Left lung (tissue), 4 donors: ENCODE measurements at regions not wholly inside any gene's neighbourhood (a gene's known extent, or its start where the extent isn't known, plus 50 kb on each side); places are given as distances from the start of the nearest gene placed in this dataset.

Experiments
- ATAC-seq: fragments of 200-7000 bp; cut with Tn5 transposase; one replicate; pipeline ENCODE4 v1.9.1; 2020; ENCODE audit warnings: moderate library complexity
- DNase-seq, 4 donors: peaks; one replicate each; pipeline ENCODE4 v3.0.0-alpha.2; 2013 to 2020
- H3K27ac ChIP-seq, 2 donors: fragments of 200-600 bp; sonication (generic) in 1 of 2; one replicate each; pipeline versions ENCODE4 v1.5.0 to v1.8.0; 2020 to 2021
- H3K27me3 ChIP-seq, 2 donors: fragments of 200-600 bp; sonication (generic) in 1 of 2; one replicate each; pipeline versions ENCODE4 v1.5.0 to v1.8.0; 2020 to 2021
- H3K36me3 ChIP-seq, 2 donors: fragments of 200-600 bp; sonication (generic) in 1 of 2; one replicate each; pipeline versions ENCODE4 v1.5.0 to v1.8.0; 2020 to 2021
- H3K4me1 ChIP-seq, 2 donors: fragments of 200-600 bp; one replicate each; pipeline ENCODE4 v1.8.0; 2021
- H3K4me3 ChIP-seq, 2 donors: fragments of 200-600 bp; sonication (generic) in 1 of 2; one replicate each; pipeline versions ENCODE4 v1.5.0 to v1.8.0; 2020 to 2021; ENCODE audit warnings: mild to moderate bottlenecking in 1 of 2
- H3K9me3 ChIP-seq, 2 donors: fragments of 200-600 bp; sonication (generic) in 1 of 2; one replicate each; pipeline versions ENCODE4 v1.5.0 to v1.8.0; 2020 to 2021
- intact Hi-C, 2 donors: fragments of 100-400 bp; cut with DNase I; formaldehyde crosslinking; loops; one replicate each; pipeline versions ENCODE4 v1.11.2 to v1.14.2; 2022
- TF ChIP-seq, protein P1 (sequence below), 2 donors: fragments of 200-600 bp; sonication (generic) in 1 of 2; IDR thresholded peaks; one replicate each; pipeline versions ENCODE4 v1.5.0 to v1.8.0; 2021; ENCODE audit warnings: antibody characterized with exemption in 2 of 2
- donor health status: DM: no; HTN: yes; CAD: no.
- donor health status: DM: no; HTN: no; CAD: no.

- no peaks in the 10 kb centered on the region for H3K9me3 ChIP-seq
- TF ChIP-seq, protein P1, sequence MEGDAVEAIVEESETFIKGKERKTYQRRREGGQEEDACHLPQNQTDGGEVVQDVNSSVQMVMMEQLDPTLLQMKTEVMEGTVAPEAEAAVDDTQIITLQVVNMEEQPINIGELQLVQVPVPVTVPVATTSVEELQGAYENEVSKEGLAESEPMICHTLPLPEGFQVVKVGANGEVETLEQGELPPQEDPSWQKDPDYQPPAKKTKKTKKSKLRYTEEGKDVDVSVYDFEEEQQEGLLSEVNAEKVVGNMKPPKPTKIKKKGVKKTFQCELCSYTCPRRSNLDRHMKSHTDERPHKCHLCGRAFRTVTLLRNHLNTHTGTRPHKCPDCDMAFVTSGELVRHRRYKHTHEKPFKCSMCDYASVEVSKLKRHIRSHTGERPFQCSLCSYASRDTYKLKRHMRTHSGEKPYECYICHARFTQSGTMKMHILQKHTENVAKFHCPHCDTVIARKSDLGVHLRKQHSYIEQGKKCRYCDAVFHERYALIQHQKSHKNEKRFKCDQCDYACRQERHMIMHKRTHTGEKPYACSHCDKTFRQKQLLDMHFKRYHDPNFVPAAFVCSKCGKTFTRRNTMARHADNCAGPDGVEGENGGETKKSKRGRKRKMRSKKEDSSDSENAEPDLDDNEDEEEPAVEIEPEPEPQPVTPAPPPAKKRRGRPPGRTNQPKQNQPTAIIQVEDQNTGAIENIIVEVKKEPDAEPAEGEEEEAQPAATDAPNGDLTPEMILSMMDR (IDR thresholded peaks at IDR 0.05) = no peak
- no peak overlapping the region for H3K4me3 ChIP-seq
- intact Hi-C loops = no loop called here
- DNase-seq = no peak
- no peaks in the 10 kb centered on the region for H3K4me1 ChIP-seq
- H3K27me3 ChIP-seq = no peaks in the 10 kb centered on the region
- ATAC-seq = no peak
- no peak overlapping the region for H3K27ac ChIP-seq
- no peaks in the 10 kb centered on the region for H3K36me3 ChIP-seq
Observed at GRCh38 chr14:98252820-98253219, 1019.2 kb downstream of the BCL11B start.

- Histone ChIP-seq H3K27ac (no peak overlapping the region), H3K27me3 (no peaks in the 10 kb centered on the region), H3K4me3 (no peak overlapping the region), H3K4me1 (no peaks in the 10 kb centered on the region), H3K9me3 (no peaks in the 10 kb centered on the region), H3K36me3 (no peaks in the 10 kb centered on the region)
- TF ChIP-seq, protein P1 (IDR thresholded peaks at IDR 0.05) = no peak
- intact Hi-C loops = no loop called here
- ATAC-seq (no peak), DNase-seq (no peak)
Observed at GRCh38 chr14:98259881-98260280, 1012.1 kb downstream of the BCL11B start.

GRCh38 chr14:98262566-98262965 lies 1009.4 kb downstream of the BCL11B start:
- no peak for DNase-seq
- intact Hi-C loops = no loop called here
- Histone ChIP-seq H3K36me3 (no peaks in the 10 kb centered on the region), H3K27ac (no peak overlapping the region), H3K9me3 (no peaks in the 10 kb centered on the region), H3K4me3 (no peak overlapping the region), H3K27me3 (no peaks in the 10 kb centered on the region), H3K4me1 (no peaks in the 10 kb centered on the region)
- ATAC-seq = no peak
- TF ChIP-seq, protein P1 (IDR thresholded peaks at IDR 0.05) = no peak

DNA sequence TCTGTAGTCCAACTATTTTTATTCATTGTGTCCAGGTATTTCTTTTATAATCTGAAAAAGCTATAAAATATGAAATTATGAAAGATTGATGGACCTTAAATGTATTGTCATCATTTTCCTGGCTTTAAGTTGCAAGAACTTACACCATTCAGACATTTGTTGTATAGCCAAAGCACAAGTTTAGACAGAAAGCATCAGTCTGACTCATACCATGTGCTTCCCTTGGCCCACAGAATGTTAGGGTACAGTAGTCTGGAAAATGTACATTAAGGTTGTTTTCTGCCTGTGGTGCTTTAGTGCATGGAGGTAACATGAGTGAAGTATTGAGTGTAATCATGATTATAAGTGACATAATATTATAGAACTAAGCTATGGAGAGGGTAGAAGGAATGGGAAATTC lies 1002.5 kb downstream of the BCL11B start:
- Histone ChIP-seq H3K4me1 (no peaks in the 10 kb centered on the region), H3K27me3 (no peaks in the 10 kb centered on the region), H3K4me3 (no peak overlapping the region), H3K36me3 (no peaks in the 10 kb centered on the region), H3K9me3 (peaks cover 0 to 7% of the 10 kb centered on the region in 2 donors), H3K27ac (no peak overlapping the region)
- ATAC-seq = no peak
- intact Hi-C loops = no loop called here
- no peak for DNase-seq
- TF ChIP-seq, protein P1 (IDR thresholded peaks at IDR 0.05) = no peak

GRCh38 chr14:98270201-98270600 lies 1001.8 kb downstream of the BCL11B start:
- peaks cover 0 to 7% of the 10 kb centered on the region in 2 donors for H3K9me3 ChIP-seq
- H3K4me3 ChIP-seq = no peak overlapping the region
- intact Hi-C loops = no loop called here
- no peak for ATAC-seq
- H3K36me3 ChIP-seq = no peaks in the 10 kb centered on the region
- no peak for DNase-seq
- H3K27ac ChIP-seq = no peak overlapping the region
- H3K27me3 ChIP-seq = no peaks in the 10 kb centered on the region
- H3K4me1 ChIP-seq = no peaks in the 10 kb centered on the region
- TF ChIP-seq, protein P1 (IDR thresholded peaks at IDR 0.05) = no peak
